Mesenchymal stem cell (in vitro differentiated cells and primary cell): ENCODE measurements at regions not wholly inside any gene's neighbourhood (a gene's known extent, or its start where the extent isn't known, plus 50 kb on each side); places are given as distances from the start of the nearest gene placed in this dataset.
"Not testable (repeated sequence)": the region's sequence is repeated elsewhere in the genome, so short reads cannot be mapped to it uniquely, and the experiment has no call there.

Experiments used
- DNase-seq: peaks from one replicate; pipeline ENCODE4 v3.0.0-alpha.2; 2013
- H2AFZ ChIP-seq: one replicate; pipeline ENCODE4 v1.6.1; 2013; ENCODE audit warnings: low read depth, mild to moderate bottlenecking, control low read depth, inconsistent platforms, low read length, moderate library complexity
- H2AK5ac ChIP-seq: 2 replicates; pipeline ENCODE4 v1.6.1; 2013; ENCODE audit warnings: low read length, moderate library complexity, mild to moderate bottlenecking, inconsistent platforms; ENCODE audit not compliant: severe bottlenecking
- H2BK120ac ChIP-seq: one replicate; pipeline ENCODE4 v1.6.1; 2013; ENCODE audit warnings: low read depth, mild to moderate bottlenecking, inconsistent platforms, low read length, moderate library complexity
- H2BK12ac ChIP-seq, 2 experiments: one replicate each; pipeline ENCODE4 v1.6.1; 2013; ENCODE audit warnings: inconsistent platforms in 2 of 2, low read length in 2 of 2, mild to moderate bottlenecking in 2 of 2, moderate library complexity in 2 of 2, control low read depth in 1 of 2
- H2BK15ac ChIP-seq: one replicate; pipeline ENCODE4 v1.6.1; 2013; ENCODE audit warnings: mild to moderate bottlenecking, low read depth, inconsistent platforms; ENCODE audit not compliant: poor library complexity, severe bottlenecking
- H2BK5ac ChIP-seq: 2 replicates; pipeline ENCODE4 v1.6.1; 2013; ENCODE audit warnings: low read depth, mild to moderate bottlenecking, low read length, control low read depth, inconsistent platforms; ENCODE audit not compliant: poor library complexity, severe bottlenecking
- H3K14ac ChIP-seq, 2 experiments: one replicate each; pipeline ENCODE4 v1.6.1; 2013; ENCODE audit warnings: inconsistent platforms in 2 of 2, low read length in 2 of 2, control low read depth in 1 of 2, mild to moderate bottlenecking in 1 of 2, moderate library complexity in 1 of 2
- H3K18ac ChIP-seq, 2 experiments: one replicate each; pipeline ENCODE4 v1.6.1; 2013; ENCODE audit warnings: inconsistent platforms in 2 of 2, low read length in 2 of 2, control low read depth in 1 of 2, low read depth in 1 of 2, mild to moderate bottlenecking in 1 of 2
- H3K23ac ChIP-seq, 2 experiments: one replicate each; pipeline ENCODE4 v1.6.1; 2013; ENCODE audit warnings: inconsistent platforms in 2 of 2, low read length in 2 of 2, mild to moderate bottlenecking in 2 of 2, moderate library complexity in 2 of 2, control low read depth in 1 of 2
- H3K27ac ChIP-seq: 2 replicates; pipeline ENCODE4 v1.5.1; 2013; ENCODE audit warnings: mild to moderate bottlenecking, moderate library complexity, low read length, control low read depth, inconsistent platforms; ENCODE audit not compliant: poor library complexity, severe bottlenecking
- H3K27me3 ChIP-seq, 2 experiments: 2 replicates each; pipeline versions ENCODE4 v1.6.1 to v1.7.0; 2013; ENCODE audit warnings: low read length in 2 of 2, mild to moderate bottlenecking in 2 of 2, moderate library complexity in 2 of 2, control low read depth in 1 of 2, inconsistent platforms in 1 of 2; ENCODE audit not compliant: control insufficient read depth in 1 of 2, insufficient read depth in 1 of 2
- H3K36me3 ChIP-seq, 2 experiments: 2 replicates each; pipeline versions ENCODE4 v1.6.1 to v1.7.0; 2013; ENCODE audit warnings: low read length in 2 of 2, control low read depth in 1 of 2, inconsistent platforms in 1 of 2, low read depth in 1 of 2, mild to moderate bottlenecking in 1 of 2; ENCODE audit not compliant: insufficient read depth in 2 of 2, control insufficient read depth in 1 of 2
- H3K4ac ChIP-seq, 2 experiments: one replicate each; pipeline ENCODE4 v1.6.1; 2013; ENCODE audit warnings: inconsistent platforms in 2 of 2, low read length in 2 of 2, mild to moderate bottlenecking in 2 of 2, moderate library complexity in 2 of 2, control low read depth in 1 of 2, low read depth in 1 of 2
- H3K4me1 ChIP-seq: 2 replicates; pipeline ENCODE4 v1.6.1; 2013; ENCODE audit warnings: low read depth, low read length, control low read depth; ENCODE audit not compliant: control insufficient read depth, insufficient read depth
- H3K4me2 ChIP-seq: 2 replicates; pipeline ENCODE4 v1.6.1; 2013; ENCODE audit warnings: low read length, mild to moderate bottlenecking, inconsistent platforms; ENCODE audit not compliant: poor library complexity, severe bottlenecking
- H3K4me3 ChIP-seq, 2 experiments: 2 replicates each; pipeline versions ENCODE4 v1.5.1 to v1.7.0; 2013; ENCODE audit warnings: low read length in 2 of 2, mild to moderate bottlenecking in 2 of 2, control low read depth in 1 of 2, low read depth in 1 of 2; ENCODE audit not compliant: insufficient read depth in 1 of 2
- H3K79me1 ChIP-seq: replicated peaks from 2 replicates; pipeline ENCODE4 v1.6.1; 2013; ENCODE audit warnings: mild to moderate bottlenecking, control low read depth, low read length, inconsistent platforms; ENCODE audit not compliant: poor library complexity, severe bottlenecking
- H3K9ac ChIP-seq: 2 replicates; pipeline ENCODE4 v1.7.0; 2013; ENCODE audit warnings: mild to moderate bottlenecking, low read length, moderate library complexity
- H3K9me3 ChIP-seq: 2 replicates; pipeline ENCODE4 v1.7.0; 2013; ENCODE audit warnings: mild to moderate bottlenecking, low read length; ENCODE audit not compliant: control insufficient read depth
- H4K8ac ChIP-seq: one replicate; pipeline ENCODE4 v1.6.1; 2013; ENCODE audit warnings: inconsistent platforms, mild to moderate bottlenecking, low read length, moderate library complexity
- H4K91ac ChIP-seq: one replicate; pipeline ENCODE4 v1.6.1; 2013; ENCODE audit warnings: mild to moderate bottlenecking, low read length, inconsistent platforms
- WGBS: methylation state at CpG from one replicate; pipeline ENCODE4 v1.1.7; 2013; ENCODE audit warnings: mixed read lengths; 5-methylcytosine and 5-hydroxymethylcytosine counted together

- Histone ChIP-seq H2AK5ac (no peak overlapping the region), H3K79me1 (no peaks in the 10 kb centered on the region), H3K4ac (no peak overlapping the region), H3K27me3 (no peaks in the 10 kb centered on the region), H2BK120ac (no peak overlapping the region), H2BK5ac (no peak overlapping the region), H4K8ac (no peak overlapping the region), H3K36me3 (no peaks in the 10 kb centered on the region), H2BK12ac (no peak overlapping the region), H3K9me3 (no peaks in the 10 kb centered on the region), H2BK15ac (no peak overlapping the region), H3K18ac (no peak overlapping the region), H3K4me1 (no peaks in the 10 kb centered on the region), H3K4me3 (no peak overlapping the region), H3K14ac (no peak overlapping the region), H3K27ac (no peak overlapping the region), H2AFZ (no peak overlapping the region), H3K4me2 (no peak overlapping the region), H3K9ac (no peak overlapping the region), H3K23ac (no peak overlapping the region), H4K91ac (no peak overlapping the region)
- WGBS = 38% methylated on average over 2 of the region's 2 CpGs
- DNase-seq = no peak
Observed at GRCh38 chr14:106179761-106180160, 653.4 kb downstream of the TMEM121 start.

- not testable (repeated sequence) for H3K9me3 ChIP-seq, H2BK15ac ChIP-seq, H3K4me3 ChIP-seq, H2BK5ac ChIP-seq, H3K79me1 ChIP-seq, H4K91ac ChIP-seq, DNase-seq, H4K8ac ChIP-seq, H3K23ac ChIP-seq, H3K27ac ChIP-seq, H2BK120ac ChIP-seq, H3K4ac ChIP-seq, H2BK12ac ChIP-seq, H3K27me3 ChIP-seq, H3K4me2 ChIP-seq, H3K18ac ChIP-seq, H3K14ac ChIP-seq, H2AK5ac ChIP-seq, H2AFZ ChIP-seq, H3K4me1 ChIP-seq, H3K36me3 ChIP-seq, H3K9ac ChIP-seq
- WGBS = 69% methylated on average over 8 of the region's 8 CpGs
Observed at GRCh38 chr14:106184771-106185170, 658.4 kb downstream of the TMEM121 start.

GRCh38 chr14:106185174-106185836, 658.9 kb downstream of the TMEM121 start:
- not testable (repeated sequence) for H2BK120ac ChIP-seq, H2BK5ac ChIP-seq, H3K23ac ChIP-seq, H2BK15ac ChIP-seq, H3K27ac ChIP-seq, H4K8ac ChIP-seq, H2AFZ ChIP-seq, H3K9me3 ChIP-seq, H2AK5ac ChIP-seq, H3K4me3 ChIP-seq, H3K4ac ChIP-seq, DNase-seq, H3K4me1 ChIP-seq, H3K4me2 ChIP-seq, H3K18ac ChIP-seq, H2BK12ac ChIP-seq, H3K9ac ChIP-seq, H3K27me3 ChIP-seq, H4K91ac ChIP-seq, H3K36me3 ChIP-seq, H3K79me1 ChIP-seq, H3K14ac ChIP-seq
- WGBS = 72% methylated on average over 3 of the region's 6 CpGs

- Histone ChIP-seq H3K79me1 (no peaks in the 10 kb centered on the region), H2BK12ac (no peak overlapping the region), H3K23ac (no peak overlapping the region), H3K14ac (no peak overlapping the region), H3K4me2 (no peak overlapping the region), H3K36me3 (no peaks in the 10 kb centered on the region), H3K4me3 (no peak overlapping the region), H2AFZ (no peak overlapping the region), H3K4me1 (no peaks in the 10 kb centered on the region), H3K18ac (no peak overlapping the region), H3K4ac (no peak overlapping the region), H3K9me3 (no peaks in the 10 kb centered on the region), H3K9ac (no peak overlapping the region), H3K27ac (no peak overlapping the region), H2BK15ac (no peak overlapping the region), H2AK5ac (no peak overlapping the region), H2BK120ac (no peak overlapping the region), H3K27me3 (no peaks in the 10 kb centered on the region), H4K8ac (no peak overlapping the region), H2BK5ac (no peak overlapping the region), H4K91ac (no peak overlapping the region)
- no peak for DNase-seq
- WGBS = 39% methylated on average over 3 of the region's 4 CpGs
Observed at GRCh38 chr14:106185837-106186233, 659.5 kb downstream of the TMEM121 start.
